ENCODE measurements at regions not wholly inside any gene's neighbourhood (a gene's known extent, or its start where the extent isn't known, plus 50 kb on each side); places are given as distances from the start of the nearest gene placed in this dataset.

DNA sequence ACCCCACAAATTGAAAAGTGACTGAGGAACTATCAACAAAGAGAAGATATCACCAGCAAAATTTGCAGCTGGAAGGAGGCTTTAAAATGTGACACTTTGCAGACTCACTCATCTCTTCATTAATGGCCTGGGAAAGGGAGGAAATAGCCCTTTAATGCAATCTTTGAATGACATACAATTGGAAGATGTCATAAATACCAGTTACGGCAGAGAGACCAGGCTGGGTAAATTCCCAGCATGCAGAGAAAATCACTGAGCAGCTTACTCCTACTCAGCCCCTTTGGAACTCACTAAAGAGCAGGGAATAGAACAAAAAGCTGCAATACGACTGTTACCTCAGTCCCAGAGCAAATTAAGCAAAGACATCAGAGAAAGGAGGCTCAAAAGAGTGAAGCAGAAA is 238.9 kb downstream of the HS3ST1 start:
- H3K27ac ChIP-seq (replicated peaks in 1 of 4): no peak overlapping the region
- no peaks in the 10 kb centered on the region for H3K9me3 ChIP-seq
- WGBS: 36% methylated on average over 2 of the region's 2 CpGs
- peak; percentile 19 for DNase-seq (ENCODE audit: extremely low spot score)
- no peaks in the 10 kb centered on the region for H3K27me3 ChIP-seq
- intact Hi-C loops (cut with DNase I): no loop called here
- no peaks in the 10 kb centered on the region for H3K4me1 ChIP-seq
- TF ChIP-seq EP300 (IDR thresholded peaks at IDR 0.05) (no peak), POLR2A (IDR thresholded peaks at IDR 0.05; ENCODE audit: low read depth) (no peak), POLR2AphosphoS5 (IDR thresholded peaks at IDR 0.05) (no peak)
- TF ChIP-seq, protein P1, sequence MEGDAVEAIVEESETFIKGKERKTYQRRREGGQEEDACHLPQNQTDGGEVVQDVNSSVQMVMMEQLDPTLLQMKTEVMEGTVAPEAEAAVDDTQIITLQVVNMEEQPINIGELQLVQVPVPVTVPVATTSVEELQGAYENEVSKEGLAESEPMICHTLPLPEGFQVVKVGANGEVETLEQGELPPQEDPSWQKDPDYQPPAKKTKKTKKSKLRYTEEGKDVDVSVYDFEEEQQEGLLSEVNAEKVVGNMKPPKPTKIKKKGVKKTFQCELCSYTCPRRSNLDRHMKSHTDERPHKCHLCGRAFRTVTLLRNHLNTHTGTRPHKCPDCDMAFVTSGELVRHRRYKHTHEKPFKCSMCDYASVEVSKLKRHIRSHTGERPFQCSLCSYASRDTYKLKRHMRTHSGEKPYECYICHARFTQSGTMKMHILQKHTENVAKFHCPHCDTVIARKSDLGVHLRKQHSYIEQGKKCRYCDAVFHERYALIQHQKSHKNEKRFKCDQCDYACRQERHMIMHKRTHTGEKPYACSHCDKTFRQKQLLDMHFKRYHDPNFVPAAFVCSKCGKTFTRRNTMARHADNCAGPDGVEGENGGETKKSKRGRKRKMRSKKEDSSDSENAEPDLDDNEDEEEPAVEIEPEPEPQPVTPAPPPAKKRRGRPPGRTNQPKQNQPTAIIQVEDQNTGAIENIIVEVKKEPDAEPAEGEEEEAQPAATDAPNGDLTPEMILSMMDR (IDR thresholded peaks at IDR 0.05): no peak
- H3K36me3 ChIP-seq: no peaks in the 10 kb centered on the region
- H3K4me3 ChIP-seq: no peak overlapping the region

DNA sequence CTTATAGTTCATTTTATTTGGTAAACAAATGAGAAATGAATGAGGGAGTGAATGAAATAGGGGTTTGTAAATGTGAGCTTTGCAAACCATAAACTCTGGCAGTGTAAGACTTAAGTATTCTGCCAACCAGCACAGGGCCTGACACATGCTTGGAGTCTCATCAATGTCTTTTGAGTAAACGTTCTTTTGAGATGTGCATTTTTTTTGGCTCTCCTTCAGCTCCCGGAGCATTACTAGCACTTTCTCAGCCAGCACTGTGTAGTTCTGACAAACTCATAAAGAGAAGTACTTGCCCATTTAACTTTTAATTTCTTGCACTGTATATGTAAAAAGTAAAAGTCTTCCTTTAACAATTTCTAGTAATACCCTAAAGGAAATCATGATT is 245.3 kb downstream of the HS3ST1 start:
- Histone ChIP-seq H3K36me3 (no peaks in the 10 kb centered on the region), H3K27me3 (peaks cover 0 to 7% (median 0%) of the 10 kb centered on the region in 4 donors), H3K27ac (replicated peaks in 1 of 4) (no peak overlapping the region), H3K4me1 (peaks cover 0 to 12% (median 4%) of the 10 kb centered on the region in 4 donors), H3K9me3 (no peaks in the 10 kb centered on the region), H3K4me3 (no peak overlapping the region)
- DNase-seq (ENCODE audit: extremely low spot score): no peak
- intact Hi-C loops (cut with DNase I): no loop called here
- TF ChIP-seq EP300 (IDR thresholded peaks at IDR 0.05): no peak
- WGBS: 29% methylated on average over 2 of the region's 2 CpGs

DNA sequence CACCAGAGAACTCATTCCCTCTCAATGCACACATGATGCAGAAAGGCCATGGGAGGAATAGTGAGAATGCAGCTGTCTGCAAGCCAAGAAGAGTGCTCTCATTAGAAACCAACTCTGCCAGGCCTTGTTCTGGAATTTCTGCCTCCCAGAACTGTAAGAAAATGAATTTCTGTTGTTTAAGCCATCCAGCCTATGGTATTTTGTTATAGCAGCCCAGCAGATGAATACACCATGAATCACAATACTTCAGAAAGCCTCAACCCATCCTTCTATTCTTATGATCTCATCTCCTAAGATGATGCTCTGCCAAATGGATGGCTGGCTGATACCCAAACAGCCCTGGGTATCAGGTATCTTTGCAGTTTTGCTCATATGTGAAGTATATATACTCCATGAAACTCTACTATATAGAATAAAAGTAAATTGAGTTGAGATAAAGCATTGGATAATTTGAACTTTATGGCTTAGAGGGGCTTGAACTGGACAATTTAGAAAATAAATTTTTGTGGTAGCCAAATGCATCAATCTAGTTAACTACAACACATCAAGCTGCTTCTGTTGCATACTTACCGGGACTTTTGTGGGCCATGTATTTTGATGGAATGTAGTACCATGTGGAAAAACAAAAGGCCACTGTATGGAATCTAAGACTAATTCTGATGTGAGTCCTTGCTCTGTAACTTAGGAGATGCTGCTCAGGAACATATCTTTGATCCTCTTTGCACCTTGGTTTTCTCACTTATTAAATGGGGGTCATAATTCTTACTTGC is 245.9 kb downstream of the HS3ST1 start:
- H3K4me1 ChIP-seq: peaks cover 0 to 12% (median 4%) of the 10 kb centered on the region in 4 donors
- WGBS: 62% methylated on average over 1 of the region's 1 CpG
- peaks cover 0 to 7% (median 0%) of the 10 kb centered on the region in 4 donors for H3K27me3 ChIP-seq
- no peak for DNase-seq (ENCODE audit: extremely low spot score)
- no peak for TF ChIP-seq POLR2AphosphoS5 (IDR thresholded peaks at IDR 0.05)
- no peak for TF ChIP-seq POLR2A (IDR thresholded peaks at IDR 0.05; ENCODE audit: low read depth)
- no peak for TF ChIP-seq EP300 (IDR thresholded peaks at IDR 0.05)
- TF ChIP-seq, protein P1 (IDR thresholded peaks at IDR 0.05): no peak
- no peak overlapping the region for H3K27ac ChIP-seq (replicated peaks in 1 of 4)
- intact Hi-C loops (cut with DNase I): no loop called here
- H3K9me3 ChIP-seq: no peaks in the 10 kb centered on the region
- H3K36me3 ChIP-seq: no peaks in the 10 kb centered on the region
- no peak overlapping the region for H3K4me3 ChIP-seq

DNA sequence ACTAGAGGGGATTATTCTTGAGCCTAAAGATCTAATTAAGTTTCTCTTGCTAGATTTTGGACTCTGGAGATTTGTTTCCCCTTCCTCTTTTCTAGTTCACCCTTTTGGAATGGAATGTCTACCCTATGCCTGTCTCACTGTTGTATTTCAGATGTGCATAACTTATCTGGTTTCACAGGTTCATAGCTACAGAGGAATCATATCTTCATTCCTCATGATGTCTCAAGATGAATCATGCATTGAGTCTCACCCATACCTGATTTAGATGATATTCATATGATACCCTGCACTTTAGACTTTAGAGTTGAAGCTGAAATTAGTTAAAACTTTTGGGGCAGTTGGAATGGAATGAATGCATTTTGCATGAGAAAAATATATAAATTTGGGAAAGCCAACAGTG is 246.7 kb downstream of the HS3ST1 start:
- no peaks in the 10 kb centered on the region for H3K9me3 ChIP-seq
- no peak for TF ChIP-seq EP300 (IDR thresholded peaks at IDR 0.05)
- no peak for TF ChIP-seq POLR2A (IDR thresholded peaks at IDR 0.05; ENCODE audit: low read depth)
- TF ChIP-seq, protein P1 (IDR thresholded peaks at IDR 0.05): no peak
- no peak for TF ChIP-seq POLR2AphosphoS5 (IDR thresholded peaks at IDR 0.05)
- DNase-seq (ENCODE audit: extremely low spot score): no peak
- H3K4me1 ChIP-seq: peaks cover 0 to 12% (median 4%) of the 10 kb centered on the region in 4 donors
- no peak overlapping the region for H3K27ac ChIP-seq (replicated peaks in 1 of 4)
- H3K27me3 ChIP-seq: peaks cover 0 to 7% (median 0%) of the 10 kb centered on the region in 4 donors
- H3K36me3 ChIP-seq: no peaks in the 10 kb centered on the region
- H3K4me3 ChIP-seq: no peak overlapping the region
- intact Hi-C loops (cut with DNase I): no loop called here

DNA sequence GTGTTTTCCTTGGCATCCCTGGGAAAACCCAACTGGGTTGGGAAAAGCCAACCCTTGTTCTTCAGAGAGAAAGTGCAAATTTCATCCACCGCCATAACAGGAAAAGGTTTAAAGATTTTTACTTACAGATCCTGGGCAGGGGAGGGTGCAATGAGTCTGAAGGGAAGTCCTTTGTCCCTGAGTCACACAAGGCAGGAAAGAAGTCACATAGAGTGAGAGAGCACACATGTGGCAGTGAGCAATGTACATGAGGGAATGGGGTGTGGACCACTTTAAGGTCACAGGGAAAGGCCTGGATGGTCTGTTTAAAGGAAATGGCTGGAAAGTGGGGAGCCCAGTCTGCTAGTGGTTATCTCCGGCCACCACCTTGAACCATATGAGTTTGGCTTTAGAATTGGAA is 248.9 kb downstream of the HS3ST1 start:
- Histone ChIP-seq H3K27me3 (peaks cover 0 to 7% (median 0%) of the 10 kb centered on the region in 4 donors), H3K27ac (replicated peaks in 1 of 4) (no peak overlapping the region), H3K9me3 (no peaks in the 10 kb centered on the region), H3K4me1 (peaks cover 0 to 12% (median 4%) of the 10 kb centered on the region in 4 donors), H3K4me3 (no peak overlapping the region), H3K36me3 (no peaks in the 10 kb centered on the region)
- TF ChIP-seq, protein P1 (IDR thresholded peaks at IDR 0.05): no peak
- TF ChIP-seq POLR2AphosphoS5 (IDR thresholded peaks at IDR 0.05) (no peak), EP300 (IDR thresholded peaks at IDR 0.05) (no peak), POLR2A (IDR thresholded peaks at IDR 0.05; ENCODE audit: low read depth) (no peak)
- intact Hi-C loops (cut with DNase I): no loop called here
- no peak for DNase-seq (ENCODE audit: extremely low spot score)
- WGBS: 100% methylated on average over 2 of the region's 2 CpGs
